NCI-H2196 (cell line): ENCODE measurements at regions not wholly inside any gene's neighbourhood (a gene's known extent, or its start where the extent isn't known, plus 50 kb on each side); places are given as distances from the start of the nearest gene placed in this dataset.
"Not testable (repeated sequence)": the region's sequence is repeated elsewhere in the genome, so short reads cannot be mapped to it uniquely, and the experiment has no call there.

Experiments
- DNase-seq: peaks from one replicate; lab custom pipeline; 2025; ENCODE audit not compliant: unreplicated experiment; lab: John Stamatoyannopoulos, UW

- DNase-seq = no peak
Measured at GRCh38 chr20:60096166-60096565, 137.9 kb downstream of the CDH26 start.

GRCh38 chr20:60097285-60097684, 139.1 kb downstream of the CDH26 start:
- DNase-seq = no peak

- DNase-seq = no peak
Measured at GRCh38 chr20:60100780-60101179, 142.6 kb downstream of the CDH26 start.

GRCh38 chr20:60101201-60101890, 143.1 kb downstream of the CDH26 start:
- DNase-seq = no peak

GRCh38 chr20:60101891-60102281, 143.7 kb downstream of the CDH26 start:
- no peak for DNase-seq

- peak; percentile 9 for DNase-seq
Measured at GRCh38 chr20:60102665-60103210, 144.5 kb downstream of the CDH26 start.

- no peak for DNase-seq
Measured at GRCh38 chr20:60104993-60105803, 147.0 kb downstream of the CDH26 start.

- not testable (repeated sequence) for DNase-seq
Measured at GRCh38 chr20:60106186-60106585, 148.0 kb downstream of the CDH26 start.

GRCh38 chr20:60107621-60108390, 149.6 kb downstream of the CDH26 start:
- DNase-seq = no peak

GRCh38 chr20:60108397-60108796, 150.2 kb downstream of the CDH26 start:
- DNase-seq = no peak

GRCh38 chr20:60113024-60113724, 155.0 kb downstream of the CDH26 start:
- no peak for DNase-seq

- DNase-seq = no peak
Measured at GRCh38 chr20:60113771-60114170, 155.5 kb downstream of the CDH26 start.

- DNase-seq = no peak
Measured at GRCh38 chr20:60115451-60115850, 157.2 kb downstream of the CDH26 start.

GRCh38 chr20:60116128-60116909, 158.1 kb downstream of the CDH26 start:
- no peak for DNase-seq

GRCh38 chr20:60117065-60117464, 158.8 kb downstream of the CDH26 start:
- DNase-seq = no peak

- DNase-seq = no peak
Measured at GRCh38 chr20:60121903-60122302, 163.7 kb downstream of the CDH26 start.

- no peak for DNase-seq
Measured at GRCh38 chr20:60122671-60123070, 164.4 kb downstream of the CDH26 start.

- DNase-seq = no peak
Measured at GRCh38 chr20:60123096-60123495, 164.9 kb downstream of the CDH26 start.

- DNase-seq = no peak
Measured at GRCh38 chr20:60123652-60124051, 165.4 kb downstream of the CDH26 start.

- DNase-seq = no peak
Measured at GRCh38 chr20:60124776-60125381, 166.7 kb downstream of the CDH26 start.
